Keratinocyte (primary cell): ENCODE measurements at regions not wholly inside any gene's neighbourhood (a gene's known extent, or its start where the extent isn't known, plus 50 kb on each side); places are given as distances from the start of the nearest gene placed in this dataset.
"Not testable (repeated sequence)": the region's sequence is repeated elsewhere in the genome, so short reads cannot be mapped to it uniquely, and the experiment has no call there.

ENCODE experiments used
- DNase-seq: peaks from one replicate; pipeline ENCODE4 v3.0.0-alpha.2; 2011; ENCODE audit warnings: low read depth, missing footprints, low spot score
- FAIRE-seq: peaks from 2 replicates; lab custom pipeline; 2011; peaks lifted over from hg19 to GRCh38; lab: Jason Lieb, UNC
- H2AFZ ChIP-seq: 2 replicates; pipeline ENCODE4 v1.6.0; 2012; ENCODE audit warnings: low read length, control low read depth, inconsistent platforms; ENCODE audit not compliant: control insufficient read depth
- H3K27ac ChIP-seq: 2 replicates; pipeline ENCODE4 v1.5.1; 2011; ENCODE audit warnings: low read length; ENCODE audit not compliant: control insufficient read depth, insufficient read depth
- H3K27me3 ChIP-seq: 3 replicates; pipeline ENCODE4 v1.6.0; 2011; ENCODE audit warnings: low read length; ENCODE audit not compliant: control insufficient read depth, insufficient read depth; ENCODE audit errors: extremely low read depth
- H3K36me3 ChIP-seq, 2 experiments: 2 replicates in 1 of 2; 3 replicates in 1 of 2; pipeline ENCODE4 v1.5.1; 2011; ENCODE audit warnings: low read length in 2 of 2, mild to moderate bottlenecking in 1 of 2; ENCODE audit not compliant: control insufficient read depth in 2 of 2, insufficient read depth in 2 of 2; ENCODE audit errors: extremely low read depth in 1 of 2
- H3K4me1 ChIP-seq: 3 replicates; pipeline ENCODE4 v1.5.1; 2011; ENCODE audit warnings: low read length; ENCODE audit not compliant: control insufficient read depth, insufficient read depth; ENCODE audit errors: extremely low read depth
- H3K4me2 ChIP-seq: 3 replicates; pipeline ENCODE4 v1.6.0; 2011; ENCODE audit warnings: low read depth, low read length; ENCODE audit not compliant: control insufficient read depth, insufficient read depth; ENCODE audit errors: extremely low read depth
- H3K4me3 ChIP-seq, 3 experiments: fragments of 200-600 bp in 1 of 3; sonication (generic) in 1 of 3; 2 replicates in 2 of 3; 3 replicates in 1 of 3; pipeline ENCODE4 v1.5.1; 2011 to 2016; ENCODE audit warnings: low read length in 3 of 3, mild to moderate bottlenecking in 3 of 3, control low read depth in 2 of 3, inconsistent platforms in 1 of 3, low read depth in 1 of 3, mixed read lengths in 1 of 3, mixed run types in 1 of 3, moderate library complexity in 1 of 3; ENCODE audit not compliant: control insufficient read depth in 2 of 3, insufficient read depth in 2 of 3; ENCODE audit errors: extremely low read depth in 1 of 3
- H3K79me2 ChIP-seq: 2 replicates; pipeline ENCODE4 v1.6.0; 2012; ENCODE audit warnings: low read length; ENCODE audit not compliant: control insufficient read depth, insufficient read depth
- H3K9ac ChIP-seq: 3 replicates; pipeline ENCODE4 v1.6.0; 2011; ENCODE audit warnings: low read length; ENCODE audit not compliant: control insufficient read depth, insufficient read depth; ENCODE audit errors: extremely low read depth
- H3K9me1 ChIP-seq: 3 replicates; pipeline ENCODE4 v1.6.0; 2011; ENCODE audit warnings: low read length; ENCODE audit not compliant: control insufficient read depth, insufficient read depth; ENCODE audit errors: extremely low read depth
- H3K9me3 ChIP-seq: 2 replicates; pipeline ENCODE4 v1.5.1; 2012; ENCODE audit warnings: low read depth, low read length; ENCODE audit not compliant: control insufficient read depth
- H4K20me1 ChIP-seq: 3 replicates; pipeline ENCODE4 v1.6.0; 2011; ENCODE audit warnings: low read length; ENCODE audit not compliant: control insufficient read depth, insufficient read depth; ENCODE audit errors: extremely low read depth
- EZH2 ChIP-seq: IDR thresholded peaks from one replicate; pipeline ENCODE4 v1.6.1; 2012; ENCODE audit warnings: inconsistent platforms, mild to moderate bottlenecking, low read length, moderate library complexity
- dilution Hi-C: fragments of 300-500 bp; cut with MboI; formaldehyde crosslinking; loops from one replicate; pipeline ENCODE4 v1.7.0; 2020; ENCODE audit warnings: low sequenced_read_pairs; ENCODE audit not compliant: extremely low pct_ligation_motif_present
- TF ChIP-seq, protein P1 (sequence below), 3 experiments: IDR thresholded peaks in 1 of 3; conservative IDR thresholded peaks in 1 of 3; optimal IDR thresholded peaks in 1 of 3; 2 replicates in 2 of 3; 3 replicates in 1 of 3; pipeline versions ENCODE3 to v1.5.1; 2011; ENCODE audit warnings: low read length in 3 of 3, mild to moderate bottlenecking in 3 of 3, moderate library complexity in 2 of 3, control low read depth in 1 of 3, inconsistent platforms in 1 of 3; ENCODE audit not compliant: insufficient read depth in 2 of 3; ENCODE audit errors: extremely low read depth in 1 of 3

GRCh38 chr7:156518466-156518865 is 122.1 kb upstream of the RNF32 start:
- dilution Hi-C loops: no loop called here
- Histone ChIP-seq H3K4me3 (no peak overlapping the region), H3K27me3 (no peaks in the 10 kb centered on the region), H2AFZ (no peak overlapping the region), H3K4me1 (no peaks in the 10 kb centered on the region), H4K20me1 (no peaks in the 10 kb centered on the region), H3K9ac (no peak overlapping the region), H3K9me3 (peaks cover 10% of the 10 kb centered on the region), H3K9me1 (no peaks in the 10 kb centered on the region), H3K36me3 (no peaks in the 10 kb centered on the region), H3K79me2 (no peaks in the 10 kb centered on the region), H3K27ac (no peak overlapping the region), H3K4me2 (no peak overlapping the region)
- no peak for DNase-seq
- FAIRE-seq: no peak
- TF ChIP-seq, protein P1, sequence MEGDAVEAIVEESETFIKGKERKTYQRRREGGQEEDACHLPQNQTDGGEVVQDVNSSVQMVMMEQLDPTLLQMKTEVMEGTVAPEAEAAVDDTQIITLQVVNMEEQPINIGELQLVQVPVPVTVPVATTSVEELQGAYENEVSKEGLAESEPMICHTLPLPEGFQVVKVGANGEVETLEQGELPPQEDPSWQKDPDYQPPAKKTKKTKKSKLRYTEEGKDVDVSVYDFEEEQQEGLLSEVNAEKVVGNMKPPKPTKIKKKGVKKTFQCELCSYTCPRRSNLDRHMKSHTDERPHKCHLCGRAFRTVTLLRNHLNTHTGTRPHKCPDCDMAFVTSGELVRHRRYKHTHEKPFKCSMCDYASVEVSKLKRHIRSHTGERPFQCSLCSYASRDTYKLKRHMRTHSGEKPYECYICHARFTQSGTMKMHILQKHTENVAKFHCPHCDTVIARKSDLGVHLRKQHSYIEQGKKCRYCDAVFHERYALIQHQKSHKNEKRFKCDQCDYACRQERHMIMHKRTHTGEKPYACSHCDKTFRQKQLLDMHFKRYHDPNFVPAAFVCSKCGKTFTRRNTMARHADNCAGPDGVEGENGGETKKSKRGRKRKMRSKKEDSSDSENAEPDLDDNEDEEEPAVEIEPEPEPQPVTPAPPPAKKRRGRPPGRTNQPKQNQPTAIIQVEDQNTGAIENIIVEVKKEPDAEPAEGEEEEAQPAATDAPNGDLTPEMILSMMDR (optimal IDR thresholded peaks at IDR 0.05 in 1 of 3, IDR thresholded peaks at IDR 0.05 in 1 of 3, conservative IDR thresholded peaks at IDR 0.05 in 1 of 3; ENCODE audit: extremely low read depth in 1 of 3, insufficient read depth in 2 of 3, low read length in 3 of 3): no peak

DNA sequence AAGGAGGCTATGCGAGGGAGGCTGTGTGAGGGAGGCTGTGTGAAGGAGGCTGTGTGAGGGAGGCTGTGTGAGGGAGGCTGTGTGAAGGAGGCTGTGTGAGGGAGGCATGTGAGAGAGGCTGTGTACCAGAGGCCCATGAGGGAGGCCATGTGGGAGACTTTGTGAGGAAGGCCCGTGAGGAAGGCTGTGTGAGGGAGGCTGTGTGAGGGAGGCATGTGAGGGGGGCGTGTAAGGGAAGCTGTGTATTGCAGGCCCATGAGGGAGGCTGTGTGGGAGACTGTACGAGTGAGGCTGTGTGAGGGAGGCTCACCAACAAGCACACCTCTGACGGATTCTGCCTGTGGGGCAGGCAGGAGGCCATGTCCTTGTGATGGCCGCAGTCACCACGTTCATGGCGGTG is 122.7 kb upstream of the RNF32 start:
- H3K27me3 ChIP-seq, H3K9me1 ChIP-seq, H3K9me3 ChIP-seq, H3K79me2 ChIP-seq, H3K4me2 ChIP-seq, H2AFZ ChIP-seq, DNase-seq, dilution Hi-C loops, H3K4me3 ChIP-seq, H4K20me1 ChIP-seq, H3K27ac ChIP-seq, H3K36me3 ChIP-seq, FAIRE-seq, H3K4me1 ChIP-seq, H3K9ac ChIP-seq: not testable (repeated sequence)

- H2AFZ ChIP-seq: no peak overlapping the region
- no peaks in the 10 kb centered on the region for H4K20me1 ChIP-seq
- no peaks in the 10 kb centered on the region for H3K27me3 ChIP-seq
- H3K4me1 ChIP-seq: no peaks in the 10 kb centered on the region
- DNase-seq (no peak), FAIRE-seq (no peak)
- H3K9me1 ChIP-seq: no peaks in the 10 kb centered on the region
- H3K9ac ChIP-seq: no peak overlapping the region
- dilution Hi-C loops: no loop called here
- H3K79me2 ChIP-seq: no peaks in the 10 kb centered on the region
- no peak overlapping the region for H3K27ac ChIP-seq
- H3K36me3 ChIP-seq: no peaks in the 10 kb centered on the region
- no peak overlapping the region for H3K4me2 ChIP-seq
- H3K4me3 ChIP-seq: no peak overlapping the region
- peaks cover 6% of the 10 kb centered on the region for H3K9me3 ChIP-seq
- TF ChIP-seq EZH2: no peak
- TF ChIP-seq, protein P1 (optimal IDR thresholded peaks at IDR 0.05 in 1 of 3, IDR thresholded peaks at IDR 0.05 in 1 of 3, conservative IDR thresholded peaks at IDR 0.05 in 1 of 3; ENCODE audit: extremely low read depth in 1 of 3, insufficient read depth in 2 of 3, low read length in 3 of 3): no peak
These were observed 123.7 kb upstream of the RNF32 start for GRCh38 chr7:156516791-156517378.
